Endodermal cell (in vitro differentiated cells): ENCODE measurements at regions not wholly inside any gene's neighbourhood (a gene's known extent, or its start where the extent isn't known, plus 50 kb on each side); places are given as distances from the start of the nearest gene placed in this dataset.

Experiments used
- DNase-seq: peaks from one replicate; pipeline ENCODE4 v3.0.0-alpha.2; 2017
- H3K27ac ChIP-seq: 2 replicates; pipeline ENCODE4 v1.5.1; 2013; ENCODE audit warnings: mild to moderate bottlenecking, low read depth, low read length, moderate library complexity
- H3K27me3 ChIP-seq: 2 replicates; pipeline ENCODE4 v1.6.1; 2013; ENCODE audit warnings: mild to moderate bottlenecking, low read length, moderate library complexity; ENCODE audit not compliant: insufficient read depth, control insufficient read depth, poor library complexity, severe bottlenecking
- H3K36me3 ChIP-seq: 2 replicates; pipeline ENCODE4 v1.7.0; 2013; ENCODE audit warnings: mild to moderate bottlenecking, low read length, moderate library complexity; ENCODE audit not compliant: control insufficient read depth, insufficient read depth
- H3K4me1 ChIP-seq: one replicate; pipeline ENCODE4 v1.7.0; 2013; ENCODE audit warnings: low read length; ENCODE audit not compliant: control insufficient read depth, insufficient read depth
- H3K4me3 ChIP-seq: 2 replicates; pipeline ENCODE4 v1.5.1; 2013; ENCODE audit warnings: mild to moderate bottlenecking, low read length, moderate library complexity
- H3K9ac ChIP-seq: 2 replicates; pipeline ENCODE4 v1.6.1; 2013; ENCODE audit warnings: mild to moderate bottlenecking, low read length, moderate library complexity; ENCODE audit not compliant: poor library complexity, severe bottlenecking; ENCODE audit errors: extremely low read depth
- H3K9me3 ChIP-seq: 2 replicates; pipeline ENCODE4 v1.6.1; 2013; ENCODE audit warnings: mild to moderate bottlenecking, low read length, moderate library complexity; ENCODE audit not compliant: control insufficient read depth
- H3K27ac Mint-ChIP-seq: 2 replicates; pipeline ENCODE4 v1.8.0; 2020; ENCODE audit warnings: mixed read lengths
- H3K27me3 Mint-ChIP-seq: 2 replicates; pipeline ENCODE4 v1.8.0; 2021; ENCODE audit warnings: mild to moderate bottlenecking, mixed read lengths; ENCODE audit not compliant: insufficient read depth
- H3K36me3 Mint-ChIP-seq: 2 replicates; pipeline ENCODE4 v1.8.0; 2020; ENCODE audit warnings: low read depth, mixed read lengths
- H3K4me1 Mint-ChIP-seq: 2 replicates; pipeline ENCODE4 v1.8.0; 2020; ENCODE audit warnings: mixed read lengths
- H3K4me3 Mint-ChIP-seq: 2 replicates; pipeline ENCODE4 v1.8.0; 2020; ENCODE audit warnings: mild to moderate bottlenecking, moderate library complexity, mixed read lengths
- H3K9me3 Mint-ChIP-seq: 2 replicates; pipeline ENCODE4 v1.8.0; 2020; ENCODE audit warnings: mild to moderate bottlenecking, mixed read lengths
- WGBS, 2 experiments: methylation state at CpG; one replicate each; pipeline versions ENCODE4 v1.1.5 to v1.1.7; 2013; ENCODE audit warnings: missing lambda C conversion rate in 2 of 2, mixed read lengths in 1 of 2; ENCODE audit not compliant: insufficient coverage in 1 of 2, insufficient read length in 1 of 2; 5-methylcytosine and 5-hydroxymethylcytosine counted together
- TF ChIP-seq, protein P1 (sequence below): fragments of 200-600 bp; sonication (generic); conservative IDR thresholded peaks from 2 replicates; pipeline ENCODE4 v1.5.0; 2021; ENCODE audit warnings: antibody characterized with exemption, mild to moderate bottlenecking

DNA sequence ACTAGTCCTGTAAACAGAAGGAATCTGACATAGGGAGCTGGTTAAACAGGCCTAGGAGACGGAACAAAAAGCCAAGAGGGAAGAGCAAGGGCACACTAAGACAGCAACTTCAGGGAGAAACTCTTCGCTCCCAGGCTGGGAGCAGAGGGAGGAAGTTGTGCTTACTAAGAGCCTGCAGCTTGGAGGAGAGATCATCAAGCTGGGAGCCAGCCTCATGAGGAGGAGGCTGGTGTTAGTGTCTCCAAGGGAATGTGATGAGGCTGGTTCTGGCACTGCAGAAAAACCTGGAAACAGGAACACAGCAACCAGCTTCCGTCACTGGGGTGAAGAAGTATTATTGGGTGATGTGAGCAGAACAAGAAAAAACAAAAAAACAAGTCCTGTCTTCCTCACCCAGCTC lies 1027.3 kb downstream of the UQCRFS1 start:
- Histone ChIP-seq H3K36me3 (no peaks in the 10 kb centered on the region), H3K9me3 (peaks cover 26% of the 10 kb centered on the region), H3K4me3 (no peak overlapping the region), H3K27me3 (no peaks in the 10 kb centered on the region), H3K27ac (no peak overlapping the region), H3K9ac (no peak overlapping the region), H3K4me1 (no peaks in the 10 kb centered on the region)
- Mint-ChIP-seq H3K36me3 (peaks cover 2% of the 10 kb centered on the region), H3K27ac (peak overlapping the region; percentile 5), H3K4me3 (no peak overlapping the region), H3K27me3 (no peaks in the 10 kb centered on the region), H3K4me1 (peaks cover 17% of the 10 kb centered on the region), H3K9me3 (peaks cover 28% of the 10 kb centered on the region)
- DNase-seq, result no peak
- TF ChIP-seq, protein P1, sequence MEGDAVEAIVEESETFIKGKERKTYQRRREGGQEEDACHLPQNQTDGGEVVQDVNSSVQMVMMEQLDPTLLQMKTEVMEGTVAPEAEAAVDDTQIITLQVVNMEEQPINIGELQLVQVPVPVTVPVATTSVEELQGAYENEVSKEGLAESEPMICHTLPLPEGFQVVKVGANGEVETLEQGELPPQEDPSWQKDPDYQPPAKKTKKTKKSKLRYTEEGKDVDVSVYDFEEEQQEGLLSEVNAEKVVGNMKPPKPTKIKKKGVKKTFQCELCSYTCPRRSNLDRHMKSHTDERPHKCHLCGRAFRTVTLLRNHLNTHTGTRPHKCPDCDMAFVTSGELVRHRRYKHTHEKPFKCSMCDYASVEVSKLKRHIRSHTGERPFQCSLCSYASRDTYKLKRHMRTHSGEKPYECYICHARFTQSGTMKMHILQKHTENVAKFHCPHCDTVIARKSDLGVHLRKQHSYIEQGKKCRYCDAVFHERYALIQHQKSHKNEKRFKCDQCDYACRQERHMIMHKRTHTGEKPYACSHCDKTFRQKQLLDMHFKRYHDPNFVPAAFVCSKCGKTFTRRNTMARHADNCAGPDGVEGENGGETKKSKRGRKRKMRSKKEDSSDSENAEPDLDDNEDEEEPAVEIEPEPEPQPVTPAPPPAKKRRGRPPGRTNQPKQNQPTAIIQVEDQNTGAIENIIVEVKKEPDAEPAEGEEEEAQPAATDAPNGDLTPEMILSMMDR, result no peak
- WGBS, 2 experiments, result 93% methylated on average over 2 to 3 of the region's 3 CpGs

DNA sequence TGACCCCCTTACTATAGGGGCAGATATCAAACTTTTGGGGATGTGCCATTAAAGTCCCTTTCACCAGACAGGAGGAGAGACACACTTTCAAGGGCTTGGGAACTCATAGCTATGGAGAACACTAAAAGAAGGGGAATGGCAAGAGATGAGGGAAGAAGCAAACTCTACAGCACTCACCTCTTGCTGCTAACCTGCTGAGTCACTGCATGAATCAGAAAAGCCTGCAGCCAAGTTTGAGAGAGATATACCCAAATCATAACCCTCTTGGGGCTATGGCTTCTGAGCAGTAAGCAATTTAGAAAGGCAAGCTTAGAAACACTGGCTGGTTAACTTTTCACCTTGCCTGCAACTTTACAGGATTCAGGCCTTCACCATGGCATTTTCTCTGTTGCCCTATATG lies 1028.0 kb downstream of the UQCRFS1 start:
- Histone ChIP-seq H3K27me3 (no peaks in the 10 kb centered on the region), H3K4me1 (no peaks in the 10 kb centered on the region), H3K9me3 (peaks cover 26% of the 10 kb centered on the region), H3K36me3 (no peaks in the 10 kb centered on the region), H3K4me3 (no peak overlapping the region), H3K9ac (no peak overlapping the region), H3K27ac (no peak overlapping the region)
- Mint-ChIP-seq H3K9me3 (peaks cover 28% of the 10 kb centered on the region), H3K4me1 (peaks cover 15% of the 10 kb centered on the region), H3K27me3 (no peaks in the 10 kb centered on the region), H3K27ac (no peak overlapping the region), H3K4me3 (no peak overlapping the region), H3K36me3 (peaks cover 2% of the 10 kb centered on the region)
- TF ChIP-seq, protein P1, result no peak
- no peak for DNase-seq

DNA sequence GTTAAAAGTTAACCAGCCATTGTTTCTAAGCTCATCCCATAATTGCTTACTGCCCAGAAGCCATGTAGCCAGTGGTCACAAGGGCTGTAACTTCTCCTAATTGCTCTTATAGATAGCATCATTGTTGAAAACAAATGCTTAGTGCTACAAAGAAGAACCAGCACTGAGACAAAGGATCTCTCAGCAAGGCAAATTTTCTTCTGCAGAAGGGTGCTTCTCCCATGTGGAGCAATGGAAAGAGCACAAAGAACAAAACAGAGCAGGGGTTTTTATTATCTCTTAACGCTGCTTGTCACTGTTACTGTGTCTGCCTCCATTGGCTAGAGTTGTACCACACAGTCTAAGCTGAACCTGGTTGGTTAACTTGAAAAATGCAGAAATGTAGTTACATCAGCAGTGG lies 1036.8 kb downstream of the UQCRFS1 start:
- peaks cover 49% of the 10 kb centered on the region for H3K9me3 Mint-ChIP-seq

More for the DNA sequence above, 1036.8 kb downstream of the UQCRFS1 start:
- Histone ChIP-seq H3K27ac (no peak overlapping the region), H3K36me3 (no peaks in the 10 kb centered on the region), H3K27me3 (no peaks in the 10 kb centered on the region), H3K9me3 (peaks cover 47% of the 10 kb centered on the region), H3K4me1 (no peaks in the 10 kb centered on the region), H3K9ac (no peak overlapping the region), H3K4me3 (peak overlapping the region; percentile 59)
- no peak overlapping the region for H3K4me3 Mint-ChIP-seq
- WGBS, 2 experiments, result 90 to 100% methylated on average over 1 of the region's 1 CpG
- TF ChIP-seq, protein P1, result no peak
- no peak overlapping the region for H3K27ac Mint-ChIP-seq
- no peaks in the 10 kb centered on the region for H3K27me3 Mint-ChIP-seq
- peak; percentile 48 for DNase-seq
- H3K36me3 Mint-ChIP-seq, result peaks cover 18% of the 10 kb centered on the region
- H3K4me1 Mint-ChIP-seq, result no peaks in the 10 kb centered on the region
